Loucy (cell line): ENCODE measurements at regions not wholly inside any gene's neighbourhood (a gene's known extent, or its start where the extent isn't known, plus 50 kb on each side); places are given as distances from the start of the nearest gene placed in this dataset.

Experiments
- CTCF ChIP-seq: fragments of 200-600 bp; sonication (generic); conservative IDR thresholded peaks from 2 replicates; pipeline ENCODE4 v1.5.1; 2014; ENCODE audit warnings: mild to moderate bottlenecking, antibody characterized with exemption, low read length
- EZH2phosphoT487 ChIP-seq: fragments of 200-600 bp; IDR thresholded peaks from 2 replicates; pipeline ENCODE4 v1.6.1; 2018; ENCODE audit warnings: antibody characterized with exemption, mild to moderate bottlenecking, moderate library complexity, borderline replicate concordance

GRCh38 chr16:6481894-6482293 lies 850.8 kb upstream of the RBFOX1 start:
- TF ChIP-seq EZH2phosphoT487: no peak
- no peak for TF ChIP-seq CTCF
